ENCODE measurements at regions not wholly inside any gene's neighbourhood (a gene's known extent, or its start where the extent isn't known, plus 50 kb on each side); places are given as distances from the start of the nearest gene placed in this dataset.

DNA sequence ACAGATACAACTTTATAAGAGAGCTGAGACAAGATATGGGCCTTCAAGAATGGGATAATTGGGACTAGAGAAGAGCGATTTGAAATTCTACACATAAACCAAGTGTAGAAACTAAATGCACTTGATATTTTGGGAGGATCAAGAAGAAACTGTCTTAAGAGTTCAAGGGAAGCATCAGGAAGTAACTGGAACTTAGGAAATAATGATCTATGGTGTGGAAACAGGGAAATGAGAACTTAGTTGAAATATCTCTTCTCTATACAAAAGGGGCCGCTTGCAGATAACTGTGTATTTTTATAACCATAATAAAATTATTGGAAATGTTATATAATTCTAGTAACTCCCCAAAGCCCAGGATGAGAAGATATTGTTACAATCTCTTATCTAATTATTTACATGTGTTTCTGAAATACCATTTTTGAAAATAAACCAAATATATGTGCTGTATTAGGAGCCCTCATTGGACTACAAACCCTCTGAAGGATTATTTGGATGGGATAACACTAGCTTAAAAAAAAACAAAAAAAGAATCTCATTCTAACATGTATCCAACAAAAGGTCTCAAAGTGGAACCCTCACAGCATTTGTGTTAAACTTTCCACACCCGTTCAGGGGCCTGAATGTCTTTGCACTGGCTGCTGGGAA lies 84.7 kb upstream of the FLRT2 start:
- intact Hi-C loops (cut with DNase I; ENCODE audit: low total_unique reads) (no loop called here), in situ Hi-C loops (cut with MboI; ENCODE audit: low pct_ligation_motif_present in 1 of 4, low pct_unique_long_range_greater_than_20kb in 1 of 4, low sequenced_read_pairs in 3 of 4) (no loop called here)
- Histone ChIP-seq H3K4me3 (no peak overlapping the region), H3K36me3 (no peaks in the 10 kb centered on the region), H3K4me1 (no peaks in the 10 kb centered on the region), H3K27ac (no peak overlapping the region), H3K9me3 (no peaks in the 10 kb centered on the region), H3K27me3 (no peaks in the 10 kb centered on the region)
- no peak for DNase-seq
- TF ChIP-seq POLR2A (IDR thresholded peaks at IDR 0.05) (no peak), EP300 (IDR thresholded peaks at IDR 0.05; ENCODE audit: low read depth) (no peak), POLR2AphosphoS5 (IDR thresholded peaks at IDR 0.05) (no peak)
- TF ChIP-seq, protein P1, sequence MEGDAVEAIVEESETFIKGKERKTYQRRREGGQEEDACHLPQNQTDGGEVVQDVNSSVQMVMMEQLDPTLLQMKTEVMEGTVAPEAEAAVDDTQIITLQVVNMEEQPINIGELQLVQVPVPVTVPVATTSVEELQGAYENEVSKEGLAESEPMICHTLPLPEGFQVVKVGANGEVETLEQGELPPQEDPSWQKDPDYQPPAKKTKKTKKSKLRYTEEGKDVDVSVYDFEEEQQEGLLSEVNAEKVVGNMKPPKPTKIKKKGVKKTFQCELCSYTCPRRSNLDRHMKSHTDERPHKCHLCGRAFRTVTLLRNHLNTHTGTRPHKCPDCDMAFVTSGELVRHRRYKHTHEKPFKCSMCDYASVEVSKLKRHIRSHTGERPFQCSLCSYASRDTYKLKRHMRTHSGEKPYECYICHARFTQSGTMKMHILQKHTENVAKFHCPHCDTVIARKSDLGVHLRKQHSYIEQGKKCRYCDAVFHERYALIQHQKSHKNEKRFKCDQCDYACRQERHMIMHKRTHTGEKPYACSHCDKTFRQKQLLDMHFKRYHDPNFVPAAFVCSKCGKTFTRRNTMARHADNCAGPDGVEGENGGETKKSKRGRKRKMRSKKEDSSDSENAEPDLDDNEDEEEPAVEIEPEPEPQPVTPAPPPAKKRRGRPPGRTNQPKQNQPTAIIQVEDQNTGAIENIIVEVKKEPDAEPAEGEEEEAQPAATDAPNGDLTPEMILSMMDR (IDR thresholded peaks at IDR 0.05), result no peak
- WGBS, 2 donors (ENCODE audit: low coverage in 1 of 2), result 70 to 82% methylated on average over 3 of the region's 3 CpGs

DNA sequence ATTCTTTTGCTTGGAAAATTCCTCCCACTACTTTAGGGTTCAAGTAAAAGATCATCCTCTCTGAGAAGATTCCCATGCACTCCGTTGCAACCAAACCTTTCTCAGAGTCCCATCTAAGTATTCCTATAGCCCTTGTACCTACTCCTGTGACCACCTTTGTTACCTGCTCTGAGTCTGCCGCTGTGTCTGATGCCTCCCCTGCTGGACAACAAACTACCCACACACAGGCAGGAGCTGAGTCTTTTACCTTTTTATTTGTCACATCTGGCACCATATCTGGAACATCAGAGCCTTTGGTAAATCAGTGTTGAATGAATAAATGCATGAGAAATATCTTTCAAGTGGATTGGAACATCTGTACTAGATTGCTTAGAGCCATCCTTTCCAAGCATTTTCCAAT lies 82.1 kb upstream of the FLRT2 start:
- no peaks in the 10 kb centered on the region for H3K4me1 ChIP-seq
- in situ Hi-C loops (cut with MboI; ENCODE audit: low pct_ligation_motif_present in 1 of 4, low pct_unique_long_range_greater_than_20kb in 1 of 4, low sequenced_read_pairs in 3 of 4) (no loop called here), intact Hi-C loops (cut with DNase I; ENCODE audit: low total_unique reads) (no loop called here)
- H3K27me3 ChIP-seq, result no peaks in the 10 kb centered on the region
- no peak overlapping the region for H3K27ac ChIP-seq
- TF ChIP-seq POLR2AphosphoS5 (IDR thresholded peaks at IDR 0.05), result no peak
- TF ChIP-seq POLR2A (IDR thresholded peaks at IDR 0.05), result no peak
- TF ChIP-seq, protein P1 (IDR thresholded peaks at IDR 0.05), result no peak
- TF ChIP-seq EP300 (IDR thresholded peaks at IDR 0.05; ENCODE audit: low read depth), result no peak
- no peak for DNase-seq
- no peaks in the 10 kb centered on the region for H3K36me3 ChIP-seq
- H3K4me3 ChIP-seq, result no peak overlapping the region
- no peaks in the 10 kb centered on the region for H3K9me3 ChIP-seq
- 79 to 85% methylated on average over 2 of the region's 2 CpGs for WGBS, 2 donors (ENCODE audit: low coverage in 1 of 2)

DNA sequence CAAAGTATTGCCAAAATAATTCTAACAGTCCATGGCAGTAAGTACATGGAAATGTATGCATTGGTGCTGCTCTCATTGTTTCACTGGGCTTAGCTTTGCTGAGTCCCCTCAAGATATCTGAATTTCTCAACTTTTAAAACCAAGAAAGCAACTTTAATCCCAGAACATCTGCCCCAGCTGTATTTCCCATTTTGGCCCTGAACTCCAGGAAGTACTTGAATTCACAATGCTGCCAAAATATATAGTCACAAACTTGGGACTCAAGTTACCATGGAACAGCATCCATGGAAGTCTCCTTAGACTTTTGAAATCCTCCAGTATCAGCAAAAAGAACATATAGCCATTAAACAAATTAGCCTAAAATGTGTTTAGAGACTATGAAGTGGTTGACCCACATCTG lies 78.5 kb upstream of the FLRT2 start:
- Histone ChIP-seq H3K9me3 (no peaks in the 10 kb centered on the region), H3K4me3 (no peak overlapping the region), H3K4me1 (no peaks in the 10 kb centered on the region), H3K36me3 (no peaks in the 10 kb centered on the region), H3K27me3 (no peaks in the 10 kb centered on the region), H3K27ac (no peak overlapping the region)
- intact Hi-C loops (cut with DNase I; ENCODE audit: low total_unique reads), result no loop called here
- in situ Hi-C loops (cut with MboI; ENCODE audit: low pct_ligation_motif_present in 1 of 4, low pct_unique_long_range_greater_than_20kb in 1 of 4, low sequenced_read_pairs in 3 of 4), result no loop called here
- no peak for TF ChIP-seq EP300 (IDR thresholded peaks at IDR 0.05; ENCODE audit: low read depth)
- TF ChIP-seq, protein P1 (IDR thresholded peaks at IDR 0.05), result no peak
- no peak for TF ChIP-seq POLR2AphosphoS5 (IDR thresholded peaks at IDR 0.05)
- no peak for TF ChIP-seq POLR2A (IDR thresholded peaks at IDR 0.05)
- no peak for DNase-seq

DNA sequence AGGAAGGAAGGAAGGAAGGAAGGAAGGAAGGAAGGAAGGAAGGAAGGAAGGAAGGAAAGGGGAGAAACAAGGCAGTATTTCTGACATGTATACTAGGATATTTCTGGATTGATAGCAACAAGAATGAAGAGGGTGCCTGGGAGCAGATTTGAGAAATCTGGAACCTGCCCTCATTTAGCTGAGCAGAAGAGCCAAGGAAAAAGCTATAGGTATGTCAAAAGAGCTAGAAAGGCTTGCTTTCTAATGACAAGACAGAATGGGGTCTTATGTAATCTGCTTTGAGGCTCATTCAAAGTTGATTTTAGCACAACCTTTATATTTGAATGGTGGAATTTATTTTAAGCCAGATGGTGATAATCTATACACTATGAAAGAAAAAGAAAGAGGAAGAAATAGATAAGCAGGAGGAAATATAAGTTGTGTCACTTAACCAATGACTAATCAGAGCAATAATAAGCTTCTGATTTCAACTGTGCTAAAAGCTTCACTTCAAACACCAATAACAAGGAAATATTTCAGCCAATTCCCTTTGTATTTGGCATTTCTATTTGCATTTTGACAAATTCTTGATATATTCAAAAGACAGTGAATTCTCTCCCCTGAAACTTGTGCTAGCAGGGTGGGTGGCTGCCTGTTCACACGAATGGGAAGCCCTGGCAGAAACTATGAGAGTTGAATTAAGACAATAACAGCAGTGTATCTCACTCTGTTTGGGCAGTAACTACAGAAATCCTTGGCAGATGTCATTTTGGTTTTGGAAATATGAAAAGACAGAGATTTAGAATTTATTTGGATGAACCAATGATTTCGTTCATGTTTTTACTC lies 76.3 kb upstream of the FLRT2 start:
- Histone ChIP-seq H3K9me3 (no peaks in the 10 kb centered on the region), H3K27me3 (no peaks in the 10 kb centered on the region), H3K4me1 (no peaks in the 10 kb centered on the region), H3K27ac (no peak overlapping the region), H3K36me3 (no peaks in the 10 kb centered on the region), H3K4me3 (no peak overlapping the region)
- no peak for TF ChIP-seq POLR2AphosphoS5 (IDR thresholded peaks at IDR 0.05)
- no peak for TF ChIP-seq POLR2A (IDR thresholded peaks at IDR 0.05)
- TF ChIP-seq, protein P1 (IDR thresholded peaks at IDR 0.05), result no peak
- no peak for TF ChIP-seq EP300 (IDR thresholded peaks at IDR 0.05; ENCODE audit: low read depth)
- 43 to 55% methylated on average over 2 of the region's 2 CpGs for WGBS, 2 donors (ENCODE audit: low coverage in 1 of 2)
- no peak for DNase-seq
- in situ Hi-C loops (cut with MboI; ENCODE audit: low pct_ligation_motif_present in 1 of 4, low pct_unique_long_range_greater_than_20kb in 1 of 4, low sequenced_read_pairs in 3 of 4) (no loop called here), intact Hi-C loops (cut with DNase I; ENCODE audit: low total_unique reads) (no loop called here)

All from transverse colon (tissue), 4 donors.